Ammon's horn (tissue), 1 donor: ENCODE measurements at regions not wholly inside any gene's neighbourhood (a gene's known extent, or its start where the extent isn't known, plus 50 kb on each side); places are given as distances from the start of the nearest gene placed in this dataset.

Source experiments
- DNase-seq: peaks from one replicate; pipeline ENCODE4 v3.0.0-alpha.2; 2016; ENCODE audit warnings: low spot score

GRCh38 chr15:99508852-99509251 is 56.9 kb upstream of the MEF2A start:
- no peak for DNase-seq

DNA sequence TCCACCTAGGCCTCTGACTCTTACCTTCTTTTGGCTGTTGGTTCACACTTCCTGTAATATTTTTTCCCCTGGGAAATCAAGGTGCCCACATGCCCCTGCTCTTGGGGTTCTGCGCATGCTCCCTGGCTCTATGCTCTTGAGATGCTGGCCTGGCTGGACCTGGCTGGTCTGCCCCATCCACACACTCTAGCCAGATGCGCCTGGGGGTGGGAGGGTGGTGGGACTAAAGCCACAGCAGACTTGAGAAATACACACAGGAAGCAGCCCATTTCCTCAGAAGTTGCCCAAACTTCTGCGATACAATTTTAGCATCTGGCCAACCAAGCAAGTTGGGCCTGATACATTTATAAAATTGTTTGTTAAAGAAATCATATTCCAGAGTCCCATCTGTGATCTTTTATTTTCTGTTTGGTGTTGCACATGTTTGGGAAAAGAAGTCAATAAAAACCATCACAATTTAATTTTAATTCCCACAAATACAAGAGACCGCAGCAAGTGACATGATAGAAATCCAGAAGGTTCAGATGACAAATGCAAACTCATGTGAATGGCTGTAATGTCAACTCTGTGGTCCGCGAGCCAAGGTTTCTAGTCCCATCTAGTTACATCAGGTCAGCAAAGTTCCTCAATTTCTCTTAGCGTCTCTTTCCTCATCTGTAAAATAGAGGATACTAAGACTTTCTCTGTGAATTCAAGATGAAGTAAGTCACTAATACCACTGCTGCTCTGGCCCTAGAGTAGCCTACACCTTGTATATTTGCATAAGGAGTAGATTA is 55.9 kb upstream of the MEF2A start:
- peak; percentile 68 for DNase-seq

DNA sequence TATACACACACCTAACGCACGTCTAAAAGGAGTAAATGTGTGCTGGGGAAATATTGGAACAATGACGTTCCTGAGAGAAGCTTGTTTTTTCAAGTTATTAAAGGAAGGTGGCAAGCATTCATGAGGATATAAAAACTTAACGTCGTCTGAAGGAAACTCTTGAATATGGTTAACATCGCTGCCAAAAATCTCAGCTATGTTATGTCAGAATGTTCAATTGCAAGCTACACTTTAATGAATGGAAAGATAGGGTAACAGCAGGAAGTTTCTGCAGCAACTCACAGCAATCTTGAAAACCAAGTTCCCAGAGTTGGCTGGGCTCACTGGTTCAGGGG is 54.3 kb upstream of the MEF2A start:
- no peak for DNase-seq

DNA sequence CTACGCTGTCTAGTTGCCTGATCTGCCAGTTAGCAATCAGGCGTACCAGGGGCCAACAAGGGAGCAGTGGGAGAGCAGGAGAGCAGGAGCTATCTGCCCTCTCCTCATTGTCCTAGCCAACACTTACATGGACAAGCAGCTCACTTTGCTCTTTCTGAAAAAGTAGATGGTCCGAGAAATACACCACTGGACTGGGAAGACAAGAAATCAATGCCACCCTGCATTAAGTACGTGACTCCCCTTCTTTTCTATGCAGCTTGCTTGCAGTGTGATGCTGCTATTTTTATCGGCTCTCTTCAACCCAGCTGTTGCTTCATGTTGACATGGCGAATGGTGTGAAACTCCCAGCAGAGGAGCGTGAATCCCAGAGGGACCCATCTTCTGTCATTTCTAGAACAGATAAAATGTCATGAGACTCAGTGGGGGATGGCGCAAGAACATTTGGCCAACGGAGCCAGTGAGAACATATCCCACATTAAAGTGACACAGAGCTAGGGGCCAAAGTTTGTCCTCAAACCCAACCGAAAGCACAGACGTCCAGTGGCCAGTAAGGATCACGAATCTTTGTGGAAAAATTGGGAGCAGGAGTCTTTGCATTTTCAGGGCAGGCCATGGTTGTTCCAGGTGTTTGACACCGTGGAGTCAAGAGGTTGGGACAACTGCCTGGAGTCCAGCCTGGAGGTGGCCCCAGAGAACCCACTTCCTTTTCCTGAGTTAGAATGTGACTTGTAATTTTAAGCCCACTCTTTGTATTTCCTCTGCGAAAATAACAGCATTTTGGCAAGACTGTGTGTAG is 53.7 kb upstream of the MEF2A start:
- peak; percentile 25 for DNase-seq

- no peak for DNase-seq
Measured at GRCh38 chr15:99514306-99514705, 51.5 kb upstream of the MEF2A start.
